H1 (cell line): ENCODE measurements at regions not wholly inside any gene's neighbourhood (a gene's known extent, or its start where the extent isn't known, plus 50 kb on each side); places are given as distances from the start of the nearest gene placed in this dataset.

ENCODE experiments used
- EP300 ChIP-seq, 2 experiments: IDR thresholded peaks; 1 replicate in 1 of 2; 2 replicates in 1 of 2; pipeline ENCODE4 v1.6.1; 2011 to 2012; ENCODE audit warnings: low read depth in 2 of 2, low read length in 2 of 2, mild to moderate bottlenecking in 2 of 2, borderline replicate concordance in 1 of 2, inconsistent platforms in 1 of 2, moderate library complexity in 1 of 2
- KDM1A ChIP-seq: fragments of 200-600, 300-600 bp; sonication (generic); IDR thresholded peaks from 2 replicates; pipeline ENCODE4 v1.7.1; 2016; ENCODE audit warnings: mild to moderate bottlenecking, low read length, borderline replicate concordance
- TF ChIP-seq, protein P1 (sequence below): fragments of 300-600 bp; sonication (generic); IDR thresholded peaks from 2 replicates; pipeline ENCODE4 v1.7.1; 2012; ENCODE audit warnings: low read length, moderate library complexity, mild to moderate bottlenecking, inconsistent platforms; ENCODE audit not compliant: insufficient replicate concordance

DNA sequence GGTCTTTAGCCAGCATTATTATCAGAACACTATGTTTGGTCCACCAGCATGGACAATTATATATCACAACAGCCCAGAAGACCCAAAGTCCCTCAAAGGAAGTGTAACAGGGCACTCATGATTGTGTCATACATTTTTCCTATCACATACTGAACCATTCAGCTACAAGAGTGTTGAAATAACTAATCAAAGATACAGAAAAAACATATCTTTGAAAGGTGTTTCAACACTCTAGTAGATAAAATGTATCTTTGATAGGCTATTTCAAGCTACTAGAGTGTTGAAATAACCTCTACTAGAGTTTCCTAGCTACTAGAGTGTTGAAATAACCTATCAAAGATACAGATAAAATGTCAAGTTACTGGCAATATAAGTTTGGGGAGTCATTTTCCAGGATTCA, 545.0 kb downstream of the PRR16 start (continued):
- TF ChIP-seq, protein P1, sequence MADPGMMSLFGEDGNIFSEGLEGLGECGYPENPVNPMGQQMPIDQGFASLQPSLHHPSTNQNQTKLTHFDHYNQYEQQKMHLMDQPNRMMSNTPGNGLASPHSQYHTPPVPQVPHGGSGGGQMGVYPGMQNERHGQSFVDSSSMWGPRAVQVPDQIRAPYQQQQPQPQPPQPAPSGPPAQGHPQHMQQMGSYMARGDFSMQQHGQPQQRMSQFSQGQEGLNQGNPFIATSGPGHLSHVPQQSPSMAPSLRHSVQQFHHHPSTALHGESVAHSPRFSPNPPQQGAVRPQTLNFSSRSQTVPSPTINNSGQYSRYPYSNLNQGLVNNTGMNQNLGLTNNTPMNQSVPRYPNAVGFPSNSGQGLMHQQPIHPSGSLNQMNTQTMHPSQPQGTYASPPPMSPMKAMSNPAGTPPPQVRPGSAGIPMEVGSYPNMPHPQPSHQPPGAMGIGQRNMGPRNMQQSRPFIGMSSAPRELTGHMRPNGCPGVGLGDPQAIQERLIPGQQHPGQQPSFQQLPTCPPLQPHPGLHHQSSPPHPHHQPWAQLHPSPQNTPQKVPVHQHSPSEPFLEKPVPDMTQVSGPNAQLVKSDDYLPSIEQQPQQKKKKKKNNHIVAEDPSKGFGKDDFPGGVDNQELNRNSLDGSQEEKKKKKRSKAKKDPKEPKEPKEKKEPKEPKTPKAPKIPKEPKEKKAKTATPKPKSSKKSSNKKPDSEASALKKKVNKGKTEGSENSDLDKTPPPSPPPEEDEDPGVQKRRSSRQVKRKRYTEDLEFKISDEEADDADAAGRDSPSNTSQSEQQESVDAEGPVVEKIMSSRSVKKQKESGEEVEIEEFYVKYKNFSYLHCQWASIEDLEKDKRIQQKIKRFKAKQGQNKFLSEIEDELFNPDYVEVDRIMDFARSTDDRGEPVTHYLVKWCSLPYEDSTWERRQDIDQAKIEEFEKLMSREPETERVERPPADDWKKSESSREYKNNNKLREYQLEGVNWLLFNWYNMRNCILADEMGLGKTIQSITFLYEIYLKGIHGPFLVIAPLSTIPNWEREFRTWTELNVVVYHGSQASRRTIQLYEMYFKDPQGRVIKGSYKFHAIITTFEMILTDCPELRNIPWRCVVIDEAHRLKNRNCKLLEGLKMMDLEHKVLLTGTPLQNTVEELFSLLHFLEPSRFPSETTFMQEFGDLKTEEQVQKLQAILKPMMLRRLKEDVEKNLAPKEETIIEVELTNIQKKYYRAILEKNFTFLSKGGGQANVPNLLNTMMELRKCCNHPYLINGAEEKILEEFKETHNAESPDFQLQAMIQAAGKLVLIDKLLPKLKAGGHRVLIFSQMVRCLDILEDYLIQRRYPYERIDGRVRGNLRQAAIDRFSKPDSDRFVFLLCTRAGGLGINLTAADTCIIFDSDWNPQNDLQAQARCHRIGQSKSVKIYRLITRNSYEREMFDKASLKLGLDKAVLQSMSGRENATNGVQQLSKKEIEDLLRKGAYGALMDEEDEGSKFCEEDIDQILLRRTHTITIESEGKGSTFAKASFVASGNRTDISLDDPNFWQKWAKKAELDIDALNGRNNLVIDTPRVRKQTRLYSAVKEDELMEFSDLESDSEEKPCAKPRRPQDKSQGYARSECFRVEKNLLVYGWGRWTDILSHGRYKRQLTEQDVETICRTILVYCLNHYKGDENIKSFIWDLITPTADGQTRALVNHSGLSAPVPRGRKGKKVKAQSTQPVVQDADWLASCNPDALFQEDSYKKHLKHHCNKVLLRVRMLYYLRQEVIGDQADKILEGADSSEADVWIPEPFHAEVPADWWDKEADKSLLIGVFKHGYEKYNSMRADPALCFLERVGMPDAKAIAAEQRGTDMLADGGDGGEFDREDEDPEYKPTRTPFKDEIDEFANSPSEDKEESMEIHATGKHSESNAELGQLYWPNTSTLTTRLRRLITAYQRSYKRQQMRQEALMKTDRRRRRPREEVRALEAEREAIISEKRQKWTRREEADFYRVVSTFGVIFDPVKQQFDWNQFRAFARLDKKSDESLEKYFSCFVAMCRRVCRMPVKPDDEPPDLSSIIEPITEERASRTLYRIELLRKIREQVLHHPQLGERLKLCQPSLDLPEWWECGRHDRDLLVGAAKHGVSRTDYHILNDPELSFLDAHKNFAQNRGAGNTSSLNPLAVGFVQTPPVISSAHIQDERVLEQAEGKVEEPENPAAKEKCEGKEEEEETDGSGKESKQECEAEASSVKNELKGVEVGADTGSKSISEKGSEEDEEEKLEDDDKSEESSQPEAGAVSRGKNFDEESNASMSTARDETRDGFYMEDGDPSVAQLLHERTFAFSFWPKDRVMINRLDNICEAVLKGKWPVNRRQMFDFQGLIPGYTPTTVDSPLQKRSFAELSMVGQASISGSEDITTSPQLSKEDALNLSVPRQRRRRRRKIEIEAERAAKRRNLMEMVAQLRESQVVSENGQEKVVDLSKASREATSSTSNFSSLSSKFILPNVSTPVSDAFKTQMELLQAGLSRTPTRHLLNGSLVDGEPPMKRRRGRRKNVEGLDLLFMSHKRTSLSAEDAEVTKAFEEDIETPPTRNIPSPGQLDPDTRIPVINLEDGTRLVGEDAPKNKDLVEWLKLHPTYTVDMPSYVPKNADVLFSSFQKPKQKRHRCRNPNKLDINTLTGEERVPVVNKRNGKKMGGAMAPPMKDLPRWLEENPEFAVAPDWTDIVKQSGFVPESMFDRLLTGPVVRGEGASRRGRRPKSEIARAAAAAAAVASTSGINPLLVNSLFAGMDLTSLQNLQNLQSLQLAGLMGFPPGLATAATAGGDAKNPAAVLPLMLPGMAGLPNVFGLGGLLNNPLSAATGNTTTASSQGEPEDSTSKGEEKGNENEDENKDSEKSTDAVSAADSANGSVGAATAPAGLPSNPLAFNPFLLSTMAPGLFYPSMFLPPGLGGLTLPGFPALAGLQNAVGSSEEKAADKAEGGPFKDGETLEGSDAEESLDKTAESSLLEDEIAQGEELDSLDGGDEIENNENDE: no peak
- TF ChIP-seq EP300 (IDR thresholded peaks at IDR 0.05; ENCODE audit: borderline replicate concordance in 1 of 2, low read depth in 2 of 2, low read length in 2 of 2) (no peak), KDM1A (no peak)
